Inflammatory macrophage treated with lipopolysaccharide for 4 hours (primary cell): ENCODE measurements at regions not wholly inside any gene's neighbourhood (a gene's known extent, or its start where the extent isn't known, plus 50 kb on each side); places are given as distances from the start of the nearest gene placed in this dataset.

Experiments
- DNase-seq: peaks from one replicate; pipeline ENCODE4 v3.0.0-alpha.2; 2020

DNA sequence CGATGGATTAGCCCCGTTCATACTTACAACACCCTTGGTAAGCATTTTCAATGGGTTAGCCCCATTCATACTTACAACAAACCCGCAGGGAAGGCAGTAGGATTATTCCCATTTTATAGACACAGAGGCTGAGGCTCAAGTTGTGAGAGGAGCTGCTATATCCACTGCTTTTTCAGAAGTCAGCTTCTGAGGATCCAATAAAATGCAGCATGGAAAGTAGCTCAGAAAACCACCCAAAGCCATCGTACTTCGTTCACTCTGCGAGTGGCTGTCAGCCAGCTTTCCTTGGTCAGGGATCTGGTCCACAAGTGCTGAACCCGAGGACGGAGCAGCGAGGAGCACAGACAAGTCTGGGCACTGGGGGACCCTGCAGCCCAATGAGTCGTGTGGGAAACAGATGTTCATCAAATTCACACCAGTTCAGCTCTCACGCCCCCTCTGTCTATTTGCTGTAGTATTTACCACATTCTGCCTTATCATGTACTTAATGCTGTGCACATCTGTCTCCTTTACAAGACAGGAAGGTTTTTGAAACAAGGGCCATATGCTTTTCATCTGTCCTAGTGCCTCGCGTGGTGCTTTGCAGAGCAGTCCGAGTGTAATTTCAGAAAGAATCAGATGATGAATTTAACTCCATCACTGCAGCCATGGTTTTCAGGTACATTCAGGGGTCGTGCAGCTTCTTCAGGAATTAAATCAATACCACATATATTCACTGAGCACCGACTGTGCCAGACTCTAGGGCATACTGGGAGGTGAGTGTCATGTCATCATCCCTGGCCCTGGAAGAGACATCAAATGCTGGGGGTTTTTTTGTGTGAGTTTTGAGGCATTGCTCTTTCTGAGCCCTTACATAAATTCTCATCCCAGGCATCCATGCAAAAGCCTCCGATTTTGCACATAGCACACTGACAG is 256.9 kb downstream of the CDH26 start:
- DNase-seq = no peak

DNA sequence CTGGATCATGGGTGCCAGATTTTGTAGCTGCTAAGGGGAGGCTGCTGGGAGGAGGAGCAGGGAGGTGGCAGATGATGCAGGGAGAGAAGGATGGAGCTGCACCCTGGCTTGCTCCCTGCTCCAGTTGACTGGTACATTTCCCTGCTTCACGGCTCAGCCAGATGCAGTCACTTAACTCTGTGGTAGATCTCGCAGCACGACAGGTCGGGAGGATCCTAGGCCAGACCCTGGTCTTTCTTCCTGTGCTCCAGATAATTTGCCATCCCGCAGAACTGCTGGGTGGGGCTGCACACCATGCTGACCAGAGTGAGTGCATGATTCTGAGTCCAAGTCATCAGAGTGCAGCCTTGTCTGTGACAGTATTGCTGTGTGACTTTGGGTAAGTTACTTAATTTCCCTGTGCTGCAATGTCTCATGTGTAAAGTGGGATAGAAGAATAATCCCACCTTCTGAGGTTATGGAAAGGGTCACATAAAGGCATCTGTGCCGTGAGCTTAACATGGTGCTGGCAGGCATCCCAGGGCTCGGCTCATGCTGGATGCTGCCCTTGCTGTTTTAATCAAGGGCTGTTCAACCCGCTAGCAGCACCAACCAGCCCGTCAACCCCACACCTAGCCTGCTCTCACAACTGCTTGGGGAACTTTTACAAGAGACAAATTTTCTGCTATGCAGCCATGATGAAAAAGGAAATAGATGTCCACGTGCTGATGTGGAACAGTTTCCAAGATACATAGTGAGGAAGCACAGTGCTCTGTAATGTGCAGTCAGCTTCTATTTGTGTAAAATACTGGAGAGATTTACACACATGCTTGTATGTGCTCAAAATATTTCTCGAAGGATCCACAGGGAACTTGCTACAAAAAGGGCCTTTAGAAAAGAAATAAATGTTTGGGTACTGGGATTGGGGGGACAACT is 257.9 kb downstream of the CDH26 start:
- no peak for DNase-seq

- no peak for DNase-seq
Measured at GRCh38 chr20:60219231-60219630, 261.0 kb downstream of the CDH26 start.

DNA sequence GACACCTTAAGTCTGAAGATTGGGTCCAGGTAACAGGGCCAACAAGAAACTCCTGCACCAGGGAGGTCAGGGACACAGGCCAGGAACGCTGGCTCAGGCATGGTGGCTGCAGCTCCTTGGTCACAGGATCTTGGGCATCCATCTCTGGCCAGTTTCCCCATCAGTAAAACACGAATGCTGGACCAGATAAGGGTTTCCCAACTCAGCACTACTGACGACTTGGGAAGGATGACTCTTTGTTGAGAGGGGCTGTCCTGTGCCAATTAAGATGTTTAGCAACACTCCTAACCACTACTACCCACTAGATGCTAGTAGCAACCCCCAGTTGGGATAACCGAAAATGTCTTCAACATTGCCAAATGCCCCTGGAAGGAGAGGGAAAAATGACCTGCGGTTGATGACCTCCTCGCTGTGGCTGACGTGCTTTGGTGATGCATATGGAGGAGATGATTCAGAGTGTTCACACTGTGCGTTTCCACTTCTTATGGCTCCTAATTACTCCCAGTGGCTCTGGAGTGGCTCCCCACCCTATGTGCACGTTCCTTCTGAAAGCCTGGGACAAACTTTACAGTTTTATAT is 261.9 kb downstream of the CDH26 start:
- no peak for DNase-seq

- DNase-seq = no peak
Measured at GRCh38 chr20:60220706-60221105, 262.5 kb downstream of the CDH26 start.

DNA sequence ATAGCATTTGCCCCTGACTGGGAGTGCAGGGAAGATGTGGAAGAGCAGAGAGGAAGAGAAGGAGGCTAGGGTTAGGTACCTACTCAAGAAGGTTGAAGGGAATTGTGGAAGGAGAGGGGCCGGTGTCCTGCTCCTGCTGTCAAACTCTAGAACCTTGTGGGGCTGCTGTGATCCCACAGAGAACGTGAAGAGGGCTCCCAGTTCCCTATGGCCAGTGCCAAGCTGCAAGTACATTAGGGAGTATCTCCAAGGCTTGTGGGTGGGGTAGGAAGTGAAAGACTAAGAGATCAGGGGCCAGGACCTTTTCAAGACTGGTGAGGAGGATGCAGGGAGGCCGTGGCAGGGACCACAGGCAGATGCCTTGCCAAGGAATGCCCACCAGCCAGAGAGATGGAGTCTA is 263.4 kb downstream of the CDH26 start:
- DNase-seq = no peak

DNA sequence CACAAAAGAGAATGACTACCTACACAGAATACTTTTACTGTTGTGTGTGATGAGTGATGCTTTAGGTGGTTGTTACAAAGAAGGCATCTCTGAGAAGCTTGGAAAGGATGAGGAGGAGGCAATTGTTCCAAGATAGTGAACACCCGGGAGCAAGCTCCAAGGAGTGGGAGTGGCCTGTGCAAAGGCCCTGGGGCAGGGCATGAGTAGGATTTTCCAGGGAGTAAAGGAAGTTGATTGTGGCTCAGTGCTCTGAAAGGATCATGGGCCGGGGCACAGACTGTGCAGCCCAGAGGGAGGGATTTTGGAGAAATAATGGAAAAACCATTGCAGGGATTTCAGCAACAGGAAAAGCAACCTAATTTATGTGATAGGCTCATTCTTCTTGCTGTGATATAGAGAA is 264.3 kb downstream of the CDH26 start:
- no peak for DNase-seq

GRCh38 chr20:60223174-60223573 is 265.0 kb downstream of the CDH26 start:
- no peak for DNase-seq

GRCh38 chr20:60224914-60225313 is 266.7 kb downstream of the CDH26 start:
- DNase-seq = no peak

GRCh38 chr20:60228255-60228654 is 270.0 kb downstream of the CDH26 start:
- DNase-seq = peak; percentile 76

GRCh38 chr20:60232380-60232779 is 274.2 kb downstream of the CDH26 start:
- no peak for DNase-seq

DNA sequence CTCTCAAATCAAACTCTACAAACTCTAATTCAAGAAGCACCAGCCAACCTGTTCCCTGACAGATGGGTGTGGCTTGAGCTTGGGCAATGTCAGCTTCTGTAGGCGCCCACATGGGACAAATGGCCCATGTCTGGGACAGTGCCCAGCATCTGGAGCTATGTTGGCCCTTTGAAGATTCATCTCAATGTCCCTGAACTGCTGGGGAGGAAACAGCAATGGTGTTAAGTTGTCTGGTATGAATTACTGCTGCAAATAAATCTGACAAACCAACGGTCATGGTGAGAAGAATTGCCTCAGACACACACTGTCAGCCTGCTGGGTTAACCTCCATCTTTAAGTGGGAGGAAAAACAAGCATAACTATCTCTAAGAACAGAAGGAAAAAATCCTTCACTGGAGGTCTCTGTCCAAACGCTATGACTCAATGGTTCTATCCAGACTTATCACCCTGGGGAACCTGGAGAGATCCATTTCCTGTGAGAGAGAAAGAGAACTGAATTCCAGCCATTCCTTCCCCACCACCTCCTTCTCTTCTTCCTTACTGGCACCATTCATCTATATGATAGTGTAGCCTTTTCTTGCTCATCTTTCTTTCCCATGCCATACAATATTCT is 274.9 kb downstream of the CDH26 start:
- DNase-seq = no peak

DNA sequence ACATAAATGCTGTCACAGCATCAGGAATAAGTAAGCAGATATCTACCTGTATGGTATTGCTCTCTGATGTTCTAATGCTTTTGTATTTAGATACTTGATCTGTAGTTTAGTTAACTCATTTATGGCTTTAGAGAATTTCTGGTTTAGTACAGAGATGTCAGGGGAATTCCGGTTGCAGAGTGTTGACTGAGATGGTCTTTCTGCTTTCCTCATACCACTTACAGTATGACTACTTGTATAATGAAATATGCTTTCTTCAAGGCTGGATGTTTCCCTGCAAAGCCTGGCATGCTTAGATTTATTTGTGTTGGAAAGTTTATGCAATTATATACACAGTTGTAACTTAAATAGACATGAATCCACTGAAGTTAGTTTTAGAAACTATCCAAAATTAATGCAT is 278.4 kb downstream of the CDH26 start:
- DNase-seq = no peak

GRCh38 chr20:60237981-60238380 is 279.8 kb downstream of the CDH26 start:
- no peak for DNase-seq

DNA sequence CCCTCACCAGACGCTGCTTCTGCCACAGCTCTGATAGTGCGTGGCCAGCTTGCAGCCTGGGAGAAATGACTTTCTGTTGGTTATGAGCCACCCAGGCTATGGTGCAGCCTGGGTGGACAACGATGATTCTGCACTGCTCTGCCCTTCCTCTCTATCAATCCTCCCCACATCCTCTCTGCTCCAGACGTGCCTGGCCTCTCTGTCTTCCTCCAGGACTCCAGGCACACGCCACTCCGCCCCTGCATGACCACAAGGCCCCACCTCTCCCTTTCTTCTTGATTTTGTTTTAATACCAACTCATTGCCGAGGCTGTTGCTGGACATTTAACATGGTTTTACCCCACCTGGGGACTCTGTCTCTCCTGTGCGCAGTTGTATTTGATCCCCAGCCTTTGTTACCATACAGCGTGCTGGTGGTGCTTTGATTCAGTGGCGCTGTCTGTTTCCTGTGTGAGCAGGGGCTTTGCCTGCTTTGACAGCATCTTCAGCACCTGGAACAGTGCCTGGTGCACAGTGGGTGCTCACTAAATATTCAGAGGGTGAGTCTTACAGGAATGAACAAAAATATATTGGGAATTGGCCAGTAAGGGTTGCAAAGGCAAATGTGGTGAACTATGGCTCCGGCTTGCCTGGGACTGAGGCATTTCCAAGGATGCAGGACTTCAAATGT is 280.9 kb downstream of the CDH26 start:
- no peak for DNase-seq

DNA sequence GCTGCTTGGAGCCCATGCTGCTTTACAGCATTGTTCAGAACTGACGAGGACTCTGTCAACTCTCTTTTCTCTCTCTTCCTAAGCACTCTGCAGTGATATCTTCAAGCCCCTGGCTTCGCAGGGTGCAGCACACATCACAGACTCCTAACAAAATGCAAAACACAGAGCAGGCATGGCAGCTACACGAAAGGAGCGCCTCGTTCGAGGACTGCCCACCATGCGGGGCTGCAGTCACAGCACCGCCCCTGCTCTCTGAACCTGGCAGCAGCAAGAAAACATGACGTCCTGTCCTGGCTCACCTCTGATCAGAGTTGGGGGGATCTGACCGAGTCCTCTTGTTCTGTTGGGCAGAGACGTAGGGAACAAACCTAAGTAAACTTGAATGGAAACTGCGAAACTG is 281.7 kb downstream of the CDH26 start:
- DNase-seq = no peak

- no peak for DNase-seq
Measured at GRCh38 chr20:60240415-60240814, 282.2 kb downstream of the CDH26 start.

- DNase-seq = no peak
Measured at GRCh38 chr20:60240986-60241385, 282.8 kb downstream of the CDH26 start.

GRCh38 chr20:60242836-60243505 is 284.7 kb downstream of the CDH26 start:
- no peak for DNase-seq

DNA sequence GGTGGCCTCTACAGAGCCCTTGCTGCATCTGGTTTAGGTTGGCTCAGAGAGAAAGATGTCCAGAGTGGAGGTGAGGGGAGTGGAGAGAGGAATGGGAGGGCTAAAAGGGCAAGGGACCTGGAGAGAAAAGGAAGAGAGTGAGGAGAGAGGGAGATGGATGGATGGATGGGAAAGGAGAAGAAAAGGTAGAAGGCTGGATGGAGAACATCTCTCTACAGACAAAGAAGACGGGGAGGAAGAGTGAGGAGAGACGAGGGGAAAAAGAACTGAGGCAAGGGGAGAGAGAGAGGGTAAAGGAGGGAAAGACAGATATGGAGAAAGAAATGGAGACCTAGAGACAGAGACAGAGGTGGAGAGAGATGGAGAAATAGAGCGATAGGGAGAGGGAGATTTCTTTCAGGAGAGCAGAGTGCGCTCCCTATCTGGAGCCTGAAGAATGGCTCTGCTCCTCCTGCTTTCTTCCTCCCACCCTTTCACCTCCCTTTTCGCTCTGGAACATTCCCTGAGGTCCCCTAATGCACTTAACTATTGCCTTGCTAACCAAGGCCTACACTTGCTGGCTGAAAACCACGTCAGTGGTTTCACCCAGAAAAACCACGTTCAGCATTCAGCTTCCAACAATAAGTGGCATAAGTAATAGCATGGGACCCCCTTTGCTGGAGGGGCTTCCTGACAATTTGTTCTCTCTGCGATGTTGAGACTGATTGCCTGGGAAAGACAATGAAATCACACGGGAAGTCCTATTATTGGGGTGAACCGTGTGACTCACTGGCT is 286.3 kb downstream of the CDH26 start:
- no peak for DNase-seq

DNA sequence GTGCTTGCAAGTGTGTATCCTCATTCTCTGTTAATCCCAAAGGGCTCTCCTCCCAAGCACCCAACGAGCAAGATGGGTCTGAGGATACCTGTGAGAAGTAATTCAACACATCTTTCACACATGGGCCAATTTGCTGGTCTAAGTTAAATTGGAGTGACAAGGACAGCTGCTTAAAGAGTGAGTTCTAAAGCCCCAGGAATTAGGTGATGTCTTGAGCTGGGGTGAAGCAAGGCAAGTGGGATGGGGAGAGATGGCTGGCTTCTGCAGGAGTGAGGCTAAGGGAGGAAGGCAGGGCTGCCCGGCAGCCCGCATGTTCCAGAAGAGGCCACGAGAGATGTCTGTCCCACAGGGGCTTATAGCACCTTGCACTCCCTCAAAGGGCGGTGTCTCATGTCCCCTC is 288.5 kb downstream of the CDH26 start:
- DNase-seq = no peak
